HepG2 (cell line): ENCODE measurements at regions not wholly inside any gene's neighbourhood (a gene's known extent, or its start where the extent isn't known, plus 50 kb on each side); places are given as distances from the start of the nearest gene placed in this dataset.

Source experiments
- ATAC-seq: fragments of 200-7000 bp; cut with Tn5 transposase; 3 replicates; pipeline ENCODE4 v1.9.1; 2020; ENCODE audit warnings: mild to moderate bottlenecking, moderate library complexity
- BruUV-seq: library from RNA; stranded (reverse); fragments of 400-500 nt; replicated peaks from 2 replicates; lab custom pipeline; 2021; lab: Mats Ljungman, UMichigan
- CTCF ChIA-PET: fragments of 300-600 bp; formaldehyde crosslinking; extraction: SDS; loops from one replicate; lab custom pipeline; 2021; ENCODE audit warnings: low total read pairs, inconsistent platforms, low intra/inter-chr PET ratio; lab: Yijun Ruan, JAX
- POLR2A ChIA-PET: fragments of 350-600 bp; sonication (Branson Sonifier 250); formaldehyde crosslinking; loops from one replicate; lab custom pipeline; 2020; ENCODE audit warnings: antibody characterized with exemption, inconsistent platforms; lab: Yijun Ruan, JAX
- DNase-seq: peaks from one replicate; pipeline ENCODE4 v3.0.0-alpha.2; 2015; ENCODE audit warnings: low spot score
- FAIRE-seq: peaks from 3 replicates; lab custom pipeline; 2011; peaks lifted over from hg19 to GRCh38; lab: Jason Lieb, UNC
- H2AFZ ChIP-seq: one replicate; pipeline ENCODE4 v1.6.1; 2011; ENCODE audit warnings: low read length, inconsistent platforms
- H3K27ac ChIP-seq: fragments of 300-600 bp; 3 replicates; pipeline ENCODE4 v1.8.0; 2011; ENCODE audit warnings: mixed run types, mild to moderate bottlenecking, mixed read lengths, low read length, inconsistent platforms; ENCODE audit not compliant: insufficient read depth; ENCODE audit errors: extremely low read length
- H3K27me3 ChIP-seq, 2 experiments: fragments of 200-600 bp in 1 of 2; 2 replicates in 1 of 2; 3 replicates in 1 of 2; pipeline versions ENCODE4 v1.6.0 to v1.8.0; 2011; ENCODE audit warnings: low read length in 2 of 2, mild to moderate bottlenecking in 2 of 2, moderate library complexity in 2 of 2, inconsistent platforms in 1 of 2; ENCODE audit not compliant: insufficient read depth in 2 of 2, control insufficient read depth in 1 of 2
- H3K36me3 ChIP-seq, 2 experiments: fragments of 200-600 bp in 1 of 2; replicated peaks in 1 of 2; 2 replicates in 1 of 2; 3 replicates in 1 of 2; pipeline versions ENCODE4 v1.5.1 to v1.8.0; 2011; ENCODE audit warnings: low read length in 2 of 2, inconsistent platforms in 1 of 2; ENCODE audit not compliant: insufficient read depth in 2 of 2, control insufficient read depth in 1 of 2
- H3K4me1 ChIP-seq: 2 replicates; pipeline ENCODE4 v1.5.1; 2012; ENCODE audit warnings: low read length, inconsistent platforms; ENCODE audit not compliant: insufficient read depth
- H3K4me2 ChIP-seq: 2 replicates; pipeline ENCODE4 v1.6.0; 2011; ENCODE audit warnings: low read depth, low read length, inconsistent platforms
- H3K4me3 ChIP-seq, 3 experiments: fragments of 200-600 bp in 1 of 3; sonication (generic), shearing (Covaris generic) in 1 of 3; replicated peaks in 1 of 3; 2 replicates each; pipeline ENCODE4 v1.5.1; 2011 to 2016; ENCODE audit warnings: low read length in 3 of 3, inconsistent platforms in 2 of 3, low read depth in 2 of 3, mild to moderate bottlenecking in 2 of 3, control low read depth in 1 of 3, mixed read lengths in 1 of 3; ENCODE audit not compliant: insufficient read depth in 1 of 3
- H3K79me2 ChIP-seq: one replicate; pipeline ENCODE4 v1.6.1; 2011; ENCODE audit warnings: low read length, inconsistent platforms; ENCODE audit not compliant: insufficient read depth
- H3K9ac ChIP-seq: 2 replicates; pipeline ENCODE4 v1.6.0; 2011; ENCODE audit warnings: mild to moderate bottlenecking, low read depth, low read length, inconsistent platforms; ENCODE audit not compliant: insufficient read depth
- H3K9me3 ChIP-seq: 2 replicates; pipeline ENCODE4 v1.5.1; 2012; ENCODE audit warnings: mild to moderate bottlenecking, low read length
- H4K20me1 ChIP-seq: 2 replicates; pipeline ENCODE4 v1.6.0; 2011; ENCODE audit warnings: inconsistent platforms, mild to moderate bottlenecking, low read length, moderate library complexity; ENCODE audit not compliant: insufficient read depth
- AKAP8 ChIP-seq: sonication (generic); formaldehyde crosslinking; IDR thresholded peaks from 2 replicates; pipeline ENCODE4 v1.5.1; 2020; ENCODE audit warnings: mild to moderate bottlenecking, missing genetic modification reagents
- ESRRA ChIP-seq: sonication (generic); formaldehyde crosslinking; IDR thresholded peaks from 2 replicates; pipeline ENCODE4 v1.5.1; 2020; ENCODE audit warnings: mild to moderate bottlenecking, low read depth, missing genetic modification reagents
- IKZF1 ChIP-seq: fragments of 450-650 bp; IDR thresholded peaks from 2 replicates; pipeline ENCODE4 v1.7.1; 2016
- KAT2B ChIP-seq: fragments of 150-350 bp; IDR thresholded peaks from 2 replicates; pipeline ENCODE4 v1.6.1; 2014; ENCODE audit warnings: low read depth, low read length, borderline replicate concordance
- MED1 ChIP-seq: sonication (generic); formaldehyde crosslinking; IDR thresholded peaks from 2 replicates; pipeline ENCODE4 v1.4.0; 2020; ENCODE audit warnings: missing genetic modification reagents
- NCOR1 ChIP-seq: fragments of 200-600 bp; sonication (generic); IDR thresholded peaks from 2 replicates; pipeline ENCODE4 v1.7.0; 2017; ENCODE audit warnings: antibody characterized with exemption, low read length, borderline replicate concordance
- PHF20 ChIP-seq: sonication (generic); formaldehyde crosslinking; IDR thresholded peaks from 2 replicates; pipeline ENCODE4 v1.5.0; 2020; ENCODE audit warnings: mild to moderate bottlenecking, missing genetic modification reagents
- POLR2AphosphoS2 ChIP-seq: IDR thresholded peaks from 2 replicates; pipeline ENCODE4 v1.6.1; 2011; ENCODE audit warnings: low read depth, low read length, improper control_type of control experiment
- RAD51 ChIP-seq: fragments of 450-650 bp; IDR thresholded peaks from 2 replicates; pipeline ENCODE4 v1.6.1; 2016; ENCODE audit warnings: borderline replicate concordance
- SAP130 ChIP-seq: IDR thresholded peaks from 2 replicates; pipeline ENCODE4 v1.6.1; 2016; ENCODE audit warnings: low read depth
- YEATS2 ChIP-seq: sonication (generic); formaldehyde crosslinking; IDR thresholded peaks from 2 replicates; pipeline ENCODE4 v1.4.0; 2020; ENCODE audit warnings: missing genetic modification reagents, borderline replicate concordance
- ZFP36L2 ChIP-seq: sonication (generic); formaldehyde crosslinking; IDR thresholded peaks from 2 replicates; pipeline ENCODE4 v1.4.0; 2020; ENCODE audit warnings: missing genetic modification reagents
- ZKSCAN1 ChIP-seq: fragments of 150-350 bp; IDR thresholded peaks from 2 replicates; pipeline ENCODE4 v1.6.1; 2014; ENCODE audit warnings: low read length
- ZNF451 ChIP-seq: sonication (generic); formaldehyde crosslinking; IDR thresholded peaks from 2 replicates; pipeline ENCODE4 v1.5.0; 2020; ENCODE audit warnings: mild to moderate bottlenecking, missing genetic modification reagents
- ZNF543 ChIP-seq: sonication (generic); formaldehyde crosslinking; IDR thresholded peaks from 2 replicates; pipeline ENCODE4 v1.4.0; 2020; ENCODE audit warnings: mild to moderate bottlenecking, missing genetic modification reagents
- whole genome bisulfite sequencing: methylation state at CpG from one replicate; pipeline ENCODE4 v1.1.6; 2017; ENCODE audit warnings: low lambda C conversion rate; 5-methylcytosine and 5-hydroxymethylcytosine counted together
- in situ Hi-C: cut with HindIII; loops from 2 replicates; pipeline ENCODE4 v1.10.0; 2017; ENCODE audit warnings: low pct_unique_long_range_greater_than_20kb; ENCODE audit not compliant: extremely low pct_ligation_motif_present
- intact Hi-C: fragments of 100-400 bp; cut with micrococcal nuclease; formaldehyde crosslinking; loops from one replicate; pipeline ENCODE4 v1.10.0; 2022; ENCODE audit not compliant: unreplicated experiment
- TF ChIP-seq, protein P1 (sequence below): sonication (generic); formaldehyde crosslinking; IDR thresholded peaks from 2 replicates; pipeline ENCODE4 v1.4.0; 2020; ENCODE audit warnings: missing genetic modification reagents
- TF ChIP-seq, protein P2 (sequence below): IDR thresholded peaks from 2 replicates; pipeline ENCODE4 v1.6.1; 2016; ENCODE audit warnings: missing genetic modification reagents, missing compliant biosample characterization
- TF ChIP-seq, protein P3 (sequence below): sonication (generic); formaldehyde crosslinking; IDR thresholded peaks from 2 replicates; pipeline ENCODE4 v1.4.0; 2020; ENCODE audit warnings: missing genetic modification reagents, low read depth, mild to moderate bottlenecking, borderline replicate concordance

DNA sequence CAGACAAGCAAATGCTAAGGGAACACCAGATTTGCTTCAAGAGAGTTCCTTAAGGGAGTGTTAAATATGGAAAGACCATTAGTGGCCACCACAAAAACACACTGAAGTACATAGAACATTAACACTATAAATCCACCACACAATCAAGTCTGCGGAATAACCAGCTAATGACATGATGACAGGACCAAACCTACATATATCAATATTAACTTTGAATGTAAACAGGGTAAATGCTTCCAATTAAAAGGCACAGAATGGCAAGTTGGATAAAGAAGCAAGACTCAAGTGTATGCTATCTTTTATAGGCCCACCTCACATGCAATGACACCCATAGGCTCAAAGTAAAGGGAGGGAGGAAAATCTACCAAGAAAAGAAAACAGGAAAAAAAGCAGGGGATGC lies 291.3 kb downstream of the COG6 start:
- BruUV-seq: no TSS peak
- CTCF ChIA-PET: no interaction called here
- Histone ChIP-seq H3K9ac (no peak overlapping the region), H3K4me1 (no peaks in the 10 kb centered on the region), H3K4me3 (no peak overlapping the region), H4K20me1 (no peaks in the 10 kb centered on the region), H2AFZ (no peak overlapping the region), H3K4me2 (no peak overlapping the region), H3K27ac (no peak overlapping the region), H3K9me3 (no peaks in the 10 kb centered on the region), H3K36me3 (no peaks in the 10 kb centered on the region), H3K27me3 (no peaks in the 10 kb centered on the region), H3K79me2 (no peaks in the 10 kb centered on the region)
- DNase-seq: no peak
- TF ChIP-seq ESRRA (CRISPR knock-in tag) (no peak), KAT2B (no peak)
- no peak for ATAC-seq
- in situ Hi-C loops: no loop called here
- 0% methylated on average over 1 of the region's 1 CpG for WGBS
- POLR2A ChIA-PET: no interaction called here
- intact Hi-C loops: loop anchor here (10.0 kb wide), 1 partner anchor 262 kb away; no protein-coding TSS in a partner anchor
- FAIRE-seq: no peak

- CTCF ChIA-PET: no interaction called here
- FAIRE-seq (no peak), DNase-seq (no peak)
- TF ChIP-seq ZNF451 (CRISPR knock-in tag): no peak
- TF ChIP-seq, protein P1, sequence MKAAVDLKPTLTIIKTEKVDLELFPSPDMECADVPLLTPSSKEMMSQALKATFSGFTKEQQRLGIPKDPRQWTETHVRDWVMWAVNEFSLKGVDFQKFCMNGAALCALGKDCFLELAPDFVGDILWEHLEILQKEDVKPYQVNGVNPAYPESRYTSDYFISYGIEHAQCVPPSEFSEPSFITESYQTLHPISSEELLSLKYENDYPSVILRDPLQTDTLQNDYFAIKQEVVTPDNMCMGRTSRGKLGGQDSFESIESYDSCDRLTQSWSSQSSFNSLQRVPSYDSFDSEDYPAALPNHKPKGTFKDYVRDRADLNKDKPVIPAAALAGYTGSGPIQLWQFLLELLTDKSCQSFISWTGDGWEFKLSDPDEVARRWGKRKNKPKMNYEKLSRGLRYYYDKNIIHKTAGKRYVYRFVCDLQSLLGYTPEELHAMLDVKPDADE (CRISPR knock-in tag): no peak
- TF ChIP-seq IKZF1: no peak
- no peak for TF ChIP-seq MED1 (CRISPR knock-in tag)
- no peak for TF ChIP-seq SAP130 (CRISPR knock-in tag)
- TF ChIP-seq, protein P2, sequence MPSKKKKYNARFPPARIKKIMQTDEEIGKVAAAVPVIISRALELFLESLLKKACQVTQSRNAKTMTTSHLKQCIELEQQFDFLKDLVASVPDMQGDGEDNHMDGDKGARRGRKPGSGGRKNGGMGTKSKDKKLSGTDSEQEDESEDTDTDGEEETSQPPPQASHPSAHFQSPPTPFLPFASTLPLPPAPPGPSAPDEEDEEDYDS (CRISPR knock-in tag): no peak
- TF ChIP-seq ZNF543: no peak
- no peak for TF ChIP-seq ZFP36L2 (CRISPR knock-in tag)
- TF ChIP-seq RAD51: no peak
- TF ChIP-seq PHF20 (CRISPR knock-in tag): no peak
- TF ChIP-seq, protein P3, sequence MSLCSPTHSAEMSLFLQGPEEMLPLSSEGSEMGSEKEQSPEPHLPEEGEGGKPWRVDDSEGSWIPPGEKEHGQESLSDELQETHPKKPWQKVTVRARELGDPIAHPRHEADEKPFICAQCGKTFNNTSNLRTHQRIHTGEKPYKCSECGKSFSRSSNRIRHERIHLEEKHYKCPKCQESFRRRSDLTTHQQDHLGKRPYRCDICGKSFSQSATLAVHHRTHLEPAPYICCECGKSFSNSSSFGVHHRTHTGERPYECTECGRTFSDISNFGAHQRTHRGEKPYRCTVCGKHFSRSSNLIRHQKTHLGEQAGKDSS (CRISPR knock-in tag): no peak
- TF ChIP-seq NCOR1: no peak
- no peak for TF ChIP-seq YEATS2 (CRISPR knock-in tag)
- TF ChIP-seq AKAP8 (CRISPR knock-in tag): no peak
- TF ChIP-seq ZKSCAN1: no peak
- no peak for TF ChIP-seq POLR2AphosphoS2
Observed at GRCh38 chr13:39951301-39951700, 295.8 kb downstream of the COG6 start.

More at GRCh38 chr13:39951301-39951700, 295.8 kb downstream of the COG6 start:
- Histone ChIP-seq H3K9me3 (no peaks in the 10 kb centered on the region), H2AFZ (no peak overlapping the region), H3K9ac (no peak overlapping the region), H3K27me3 (0 out of 5 replicates have a peak, but pooled peaks cover 0 to 6% of the 10 kb centered on the region in 2 experiments), H3K27ac (no peak overlapping the region), H3K4me2 (no peak overlapping the region), H3K79me2 (no peaks in the 10 kb centered on the region), H3K4me3 (no peak overlapping the region), H3K4me1 (no peaks in the 10 kb centered on the region), H3K36me3 (no peaks in the 10 kb centered on the region), H4K20me1 (no peaks in the 10 kb centered on the region)
- POLR2A ChIA-PET: no interaction called here
- no peak for ATAC-seq
- in situ Hi-C loops: no loop called here
- 13% methylated on average over 3 of the region's 3 CpGs for WGBS
- no TSS peak for BruUV-seq
- intact Hi-C loops: no loop called here
